ENCODE measurements at regions not wholly inside any gene's neighbourhood (a gene's known extent, or its start where the extent isn't known, plus 50 kb on each side); places are given as distances from the start of the nearest gene placed in this dataset.

GRCh38 chr1:185418472-185418871 is 101.4 kb upstream of the IVNS1ABP start:
- TF ChIP-seq CTCF (IDR thresholded peaks at IDR 0.05; ENCODE audit: unreplicated experiment) = no peak
- Mint-ChIP-seq H3K4me1 (ENCODE audit: low read depth, unreplicated experiment) (no peaks in the 10 kb centered on the region), H3K4me3 (ENCODE audit: low read depth, unreplicated experiment) (no peak overlapping the region), H3K27me3 (ENCODE audit: unreplicated experiment) (no peaks in the 10 kb centered on the region), H3K27ac (ENCODE audit: unreplicated experiment) (no peak overlapping the region), H3K9me3 (ENCODE audit: low read depth, unreplicated experiment) (no peaks in the 10 kb centered on the region), H3K36me3 (ENCODE audit: insufficient read depth, unreplicated experiment) (no peaks in the 10 kb centered on the region)
- CTCF ChIA-PET = no interaction called here
- intact Hi-C loops (cut with micrococcal nuclease; ENCODE audit: unreplicated experiment) = no loop called here
- BruUV-seq (replicated peaks) = no TSS peak
- DNase-seq = no peak

- Mint-ChIP-seq H3K9me3 (ENCODE audit: low read depth, unreplicated experiment) (peaks cover 4% of the 10 kb centered on the region), H3K4me3 (ENCODE audit: low read depth, unreplicated experiment) (no peak overlapping the region), H3K27ac (ENCODE audit: unreplicated experiment) (no peak overlapping the region), H3K36me3 (ENCODE audit: insufficient read depth, unreplicated experiment) (no peaks in the 10 kb centered on the region), H3K27me3 (ENCODE audit: unreplicated experiment) (no peaks in the 10 kb centered on the region), H3K4me1 (ENCODE audit: low read depth, unreplicated experiment) (peaks cover 24% of the 10 kb centered on the region)
- intact Hi-C loops (cut with micrococcal nuclease; ENCODE audit: unreplicated experiment) = no loop called here
- CTCF ChIA-PET = no interaction called here
- no TSS peak for BruUV-seq (replicated peaks)
- no peak for TF ChIP-seq CTCF (IDR thresholded peaks at IDR 0.05; ENCODE audit: unreplicated experiment)
- DNase-seq = no peak
These were observed 95.5 kb upstream of the IVNS1ABP start for GRCh38 chr1:185412385-185413087.

GRCh38 chr1:185409763-185410528 is 92.9 kb upstream of the IVNS1ABP start:
- TF ChIP-seq CTCF (IDR thresholded peaks at IDR 0.05; ENCODE audit: unreplicated experiment) = no peak
- H3K9me3 Mint-ChIP-seq (ENCODE audit: low read depth, unreplicated experiment) = peaks cover 4% of the 10 kb centered on the region
- no peak overlapping the region for H3K4me3 Mint-ChIP-seq (ENCODE audit: low read depth, unreplicated experiment)
- no peaks in the 10 kb centered on the region for H3K36me3 Mint-ChIP-seq (ENCODE audit: insufficient read depth, unreplicated experiment)
- H3K4me1 Mint-ChIP-seq (ENCODE audit: low read depth, unreplicated experiment) = peaks cover 24% of the 10 kb centered on the region
- no TSS peak for BruUV-seq (replicated peaks)
- H3K27me3 Mint-ChIP-seq (ENCODE audit: unreplicated experiment) = no peaks in the 10 kb centered on the region
- CTCF ChIA-PET = interaction anchor here (1.1 to 1.6 kb wide), 2 partner anchors 155 to 264 kb away, joined by 3 read pairs; no protein-coding TSS in a partner anchor
- H3K27ac Mint-ChIP-seq (ENCODE audit: unreplicated experiment) = no peak overlapping the region
- intact Hi-C loops (cut with micrococcal nuclease; ENCODE audit: unreplicated experiment) = loop anchor here (2.0 kb wide), 1 partner anchor 93 kb away; the partner anchor contains the start of gene IVNS1ABP
- peak; percentile 13 for DNase-seq

DNA sequence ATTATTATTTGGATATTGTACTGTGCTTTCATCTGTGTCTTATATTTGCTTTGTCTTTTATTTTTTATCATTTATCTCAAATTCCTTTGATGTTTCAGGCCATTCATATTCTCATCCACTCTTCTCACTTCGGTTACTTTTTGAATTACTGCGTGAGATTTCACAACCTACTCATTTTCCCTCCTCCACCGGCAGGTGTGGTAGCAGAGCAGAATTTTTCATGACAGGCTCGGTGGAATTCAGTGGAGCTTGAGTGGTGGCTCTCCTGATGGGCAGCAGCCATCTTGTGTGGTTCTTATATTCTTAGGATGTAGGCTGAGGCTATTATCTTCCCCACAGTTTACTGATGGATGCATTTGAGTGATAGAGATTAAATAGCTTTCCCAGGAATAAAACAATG is 92.3 kb upstream of the IVNS1ABP start:
- no peaks in the 10 kb centered on the region for H3K36me3 Mint-ChIP-seq (ENCODE audit: insufficient read depth, unreplicated experiment)
- CTCF ChIA-PET = interaction anchor here (1.1 to 1.6 kb wide), 2 partner anchors 156 to 264 kb away, joined by 3 read pairs; no protein-coding TSS in a partner anchor
- H3K27me3 Mint-ChIP-seq (ENCODE audit: unreplicated experiment) = no peaks in the 10 kb centered on the region
- no peak overlapping the region for H3K4me3 Mint-ChIP-seq (ENCODE audit: low read depth, unreplicated experiment)
- TF ChIP-seq CTCF (IDR thresholded peaks at IDR 0.05; ENCODE audit: unreplicated experiment) = no peak
- H3K4me1 Mint-ChIP-seq (ENCODE audit: low read depth, unreplicated experiment) = peaks cover 24% of the 10 kb centered on the region
- intact Hi-C loops (cut with micrococcal nuclease; ENCODE audit: unreplicated experiment) = no loop called here
- no peak for DNase-seq
- H3K9me3 Mint-ChIP-seq (ENCODE audit: low read depth, unreplicated experiment) = peaks cover 4% of the 10 kb centered on the region
- H3K27ac Mint-ChIP-seq (ENCODE audit: unreplicated experiment) = no peak overlapping the region
- BruUV-seq (replicated peaks) = no TSS peak
